ENCODE measurements at regions not wholly inside any gene's neighbourhood (a gene's known extent, or its start where the extent isn't known, plus 50 kb on each side); places are given as distances from the start of the nearest gene placed in this dataset.
A peak's percentile ranks its signal among the peaks of the same experiment; 100 is the strongest.

DNA sequence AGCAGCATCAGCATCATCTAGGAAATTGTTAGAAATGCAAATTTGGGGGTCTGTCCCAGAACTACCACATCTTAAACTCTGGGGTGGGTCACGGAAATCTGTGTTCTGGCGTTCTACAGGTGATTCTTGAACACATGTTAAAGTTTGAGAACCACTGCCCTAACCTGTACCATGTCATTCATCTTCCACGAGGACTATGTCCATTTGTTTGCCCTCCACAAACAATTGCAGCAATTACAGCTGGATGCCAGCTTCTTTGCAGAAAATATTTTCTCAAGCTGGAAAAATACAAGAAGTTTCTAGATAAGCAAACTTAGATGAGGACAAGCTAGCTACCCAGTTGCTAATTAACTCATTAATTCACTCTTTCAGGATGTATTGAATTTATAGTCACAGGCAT is 54.1 kb downstream of the MAFB start:
- DNase-seq (ENCODE audit: extremely low spot score in 2 of 2) = no peak
- intact Hi-C loops (cut with DNase I) = no loop called here

GRCh38 chr20:40633123-40633850 is 55.7 kb downstream of the MAFB start:
- Histone ChIP-seq H3K27me3 (no peaks in the 10 kb centered on the region), H3K9me3 (no peaks in the 10 kb centered on the region), H3K27ac (no peak overlapping the region), H3K4me3 (no peak overlapping the region), H3K36me3 (no peaks in the 10 kb centered on the region), H3K4me1 (no peaks in the 10 kb centered on the region)
- TF ChIP-seq POLR2AphosphoS5 (IDR thresholded peaks at IDR 0.05; ENCODE audit: insufficient read depth in 1 of 2, low read depth in 1 of 2) = no peak
- DNase-seq (ENCODE audit: extremely low spot score in 2 of 2) = peak; percentile 27 to 58
- intact Hi-C loops (cut with DNase I) = no loop called here

More for the DNA sequence above, 54.1 kb downstream of the MAFB start:
- H3K27me3 ChIP-seq = no peaks in the 10 kb centered on the region
- no peak overlapping the region for H3K4me3 ChIP-seq
- no peaks in the 10 kb centered on the region for H3K4me1 ChIP-seq
- H3K9me3 ChIP-seq = no peaks in the 10 kb centered on the region
- TF ChIP-seq POLR2A (IDR thresholded peaks at IDR 0.05) = no peak
- TF ChIP-seq POLR2AphosphoS5 (IDR thresholded peaks at IDR 0.05; ENCODE audit: insufficient read depth in 1 of 2, low read depth in 1 of 2) = no peak
- TF ChIP-seq CTCF (IDR thresholded peaks at IDR 0.05) = no peak
- no peaks in the 10 kb centered on the region for H3K36me3 ChIP-seq
- no peak overlapping the region for H3K27ac ChIP-seq

DNA sequence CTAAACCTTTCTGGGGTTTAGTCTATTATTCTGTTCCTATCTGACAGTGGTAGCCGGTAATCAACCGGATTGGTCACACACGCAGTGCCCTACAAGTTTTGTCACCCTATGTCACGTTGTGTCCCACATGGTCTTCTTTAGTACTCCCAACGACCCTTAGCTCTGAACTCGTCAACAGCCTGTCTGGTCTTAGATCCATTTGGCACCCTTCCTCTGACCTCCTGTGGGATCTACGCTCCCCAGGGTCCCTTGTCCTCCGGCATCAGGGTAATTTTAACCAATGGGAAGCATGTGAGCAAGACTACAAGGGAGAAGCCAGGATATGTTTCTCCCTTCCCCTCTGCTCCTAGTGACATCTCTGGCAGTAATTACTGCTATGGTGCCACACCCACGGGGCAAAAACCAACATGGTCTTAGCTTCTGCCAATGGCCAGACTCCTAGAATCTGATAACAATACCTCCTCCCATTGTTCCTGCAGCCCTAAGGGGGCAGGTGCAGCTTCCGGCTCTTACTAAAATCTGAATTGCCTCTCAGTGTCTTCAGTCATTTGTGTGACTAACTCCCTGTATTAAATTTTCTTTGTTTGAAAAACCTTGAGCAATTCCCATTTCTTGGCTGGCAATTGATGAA is 56.6 kb downstream of the MAFB start:
- no peak overlapping the region for H3K4me3 ChIP-seq
- intact Hi-C loops (cut with DNase I) = no loop called here
- H3K27me3 ChIP-seq = no peaks in the 10 kb centered on the region
- TF ChIP-seq POLR2A (IDR thresholded peaks at IDR 0.05) (no peak), CTCF (IDR thresholded peaks at IDR 0.05) (no peak), POLR2AphosphoS5 (IDR thresholded peaks at IDR 0.05; ENCODE audit: insufficient read depth in 1 of 2, low read depth in 1 of 2) (no peak)
- no peaks in the 10 kb centered on the region for H3K36me3 ChIP-seq
- DNase-seq (ENCODE audit: extremely low spot score in 2 of 2) = peak; percentile 61 to 65
- no peak overlapping the region for H3K27ac ChIP-seq
- H3K4me1 ChIP-seq = no peaks in the 10 kb centered on the region
- no peaks in the 10 kb centered on the region for H3K9me3 ChIP-seq

DNA sequence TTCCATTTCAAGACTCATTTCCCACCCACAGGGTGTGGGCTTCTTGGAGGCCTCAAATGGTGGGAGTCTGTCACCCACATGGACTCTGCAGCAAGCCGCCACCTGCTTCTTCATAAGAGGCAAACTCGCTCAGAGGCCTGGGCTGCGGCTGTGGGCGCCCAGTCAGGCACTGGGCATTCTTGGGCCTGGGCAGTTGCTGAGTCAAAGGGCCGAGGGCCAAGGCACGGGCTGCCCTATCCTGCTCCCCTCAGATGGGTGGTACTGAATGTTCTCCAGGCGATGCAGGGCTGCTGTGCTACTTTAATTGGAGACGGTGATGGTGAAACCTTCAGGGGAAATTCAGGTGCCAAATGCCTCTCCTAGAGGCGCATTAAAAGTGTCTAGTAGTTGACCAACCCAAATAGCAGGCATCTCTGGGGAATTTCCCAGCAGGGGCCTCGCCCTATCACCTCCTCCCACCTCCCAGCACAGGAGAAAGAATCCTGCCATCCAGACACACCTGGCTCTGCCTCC is 57.9 kb downstream of the MAFB start:
- Histone ChIP-seq H3K4me1 (no peaks in the 10 kb centered on the region), H3K4me3 (no peak overlapping the region), H3K27ac (no peak overlapping the region), H3K9me3 (no peaks in the 10 kb centered on the region), H3K36me3 (no peaks in the 10 kb centered on the region), H3K27me3 (no peaks in the 10 kb centered on the region)
- TF ChIP-seq POLR2AphosphoS5 (IDR thresholded peaks at IDR 0.05; ENCODE audit: insufficient read depth in 1 of 2, low read depth in 1 of 2) = no peak
- TF ChIP-seq CTCF (IDR thresholded peaks at IDR 0.05) = no peak
- no peak for TF ChIP-seq POLR2A (IDR thresholded peaks at IDR 0.05)
- DNase-seq (ENCODE audit: extremely low spot score in 2 of 2) = peak; percentile 69 to 85
- intact Hi-C loops (cut with DNase I) = no loop called here

DNA sequence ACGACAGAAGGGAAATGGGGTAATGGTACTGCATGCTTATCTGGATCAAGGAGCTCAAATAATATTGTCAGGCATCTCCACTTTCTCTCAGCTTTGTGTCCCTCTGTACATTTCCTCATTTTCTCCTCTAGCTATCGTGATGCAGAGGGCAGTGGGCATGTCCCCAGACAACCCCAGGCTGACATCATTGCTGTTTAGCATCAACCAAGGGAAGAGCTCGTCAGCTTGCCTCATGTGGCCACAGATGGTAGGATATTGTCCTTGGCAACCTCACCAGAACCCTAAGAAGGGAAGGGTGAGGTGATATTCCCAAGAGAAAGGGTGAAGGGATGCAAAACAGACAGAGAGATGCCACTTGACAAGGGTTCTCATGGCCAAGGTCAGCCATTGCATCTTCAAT is 58.3 kb downstream of the MAFB start:
- Histone ChIP-seq H3K4me3 (no peak overlapping the region), H3K9me3 (no peaks in the 10 kb centered on the region), H3K27ac (no peak overlapping the region), H3K4me1 (no peaks in the 10 kb centered on the region), H3K36me3 (no peaks in the 10 kb centered on the region), H3K27me3 (no peaks in the 10 kb centered on the region)
- peak in 1 of 2 donors; percentile 18 for DNase-seq (ENCODE audit: extremely low spot score in 2 of 2)
- intact Hi-C loops (cut with DNase I) = no loop called here
- TF ChIP-seq POLR2AphosphoS5 (IDR thresholded peaks at IDR 0.05; ENCODE audit: insufficient read depth in 1 of 2, low read depth in 1 of 2) (no peak), POLR2A (IDR thresholded peaks at IDR 0.05) (no peak), CTCF (IDR thresholded peaks at IDR 0.05) (no peak)
